Hepatic stellate cell (primary cell): ENCODE measurements at regions not wholly inside any gene's neighbourhood (a gene's known extent, or its start where the extent isn't known, plus 50 kb on each side); places are given as distances from the start of the nearest gene placed in this dataset.

Experiments used
- DNase-seq: peaks from one replicate; pipeline ENCODE4 v3.0.0; 2011; ENCODE audit warnings: low spot score

DNA sequence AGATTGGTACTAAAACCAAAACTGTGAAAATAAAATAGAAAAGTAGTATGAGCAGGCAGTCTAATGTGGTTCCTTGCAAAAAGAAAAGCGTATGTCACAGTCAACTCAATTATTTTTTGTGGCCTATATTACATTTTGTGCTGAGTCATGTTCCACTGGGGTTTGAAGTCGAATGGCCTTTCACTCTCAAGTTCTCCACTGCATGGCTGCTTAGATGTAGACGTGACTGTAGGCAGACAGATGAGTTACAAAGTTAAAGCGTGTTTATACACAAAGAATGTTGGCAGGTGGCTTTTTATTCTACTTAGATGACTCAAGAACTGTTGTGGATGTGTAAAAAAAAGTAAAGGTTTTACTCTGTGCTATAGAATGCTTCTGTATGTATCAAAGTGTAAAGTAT is 133.9 kb downstream of the SLITRK6 start:
- DNase-seq: no peak

DNA sequence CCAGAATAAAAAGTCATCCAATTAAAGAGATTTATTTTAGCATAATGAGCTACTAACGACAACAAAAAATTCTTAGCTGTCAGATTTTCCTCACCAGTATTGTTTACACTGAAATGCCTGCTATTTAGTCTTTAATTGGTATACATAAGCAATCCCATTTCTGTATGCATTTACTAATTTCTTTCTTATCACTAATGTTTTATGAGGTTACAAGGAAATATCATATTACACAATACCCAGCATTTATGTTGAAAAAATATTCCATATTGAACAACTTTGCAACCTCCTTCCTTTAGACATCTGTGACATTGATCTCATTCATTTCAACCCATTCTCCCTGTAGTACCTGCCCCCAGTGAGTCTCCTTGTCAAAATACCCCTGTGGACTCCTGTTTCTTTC is 135.4 kb downstream of the SLITRK6 start:
- DNase-seq: no peak

DNA sequence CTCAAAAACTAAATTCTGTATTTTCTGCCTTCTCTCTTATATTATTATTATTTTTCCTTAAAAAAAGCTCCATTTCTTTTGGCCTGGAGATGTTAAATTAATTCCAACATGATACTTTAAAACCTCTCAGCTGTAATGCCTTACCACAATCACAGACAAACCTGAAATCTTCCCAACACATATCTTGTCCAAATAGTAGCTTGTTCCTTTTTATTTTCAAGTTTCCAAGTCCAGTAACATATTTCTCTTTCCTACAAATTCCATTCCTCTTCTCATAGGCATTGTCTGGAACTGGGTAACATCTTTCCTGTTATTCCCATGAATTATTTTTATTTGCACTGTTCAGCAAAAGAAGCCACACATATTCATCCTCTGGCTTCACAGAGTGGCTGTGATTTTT is 137.0 kb downstream of the SLITRK6 start:
- DNase-seq: no peak

DNA sequence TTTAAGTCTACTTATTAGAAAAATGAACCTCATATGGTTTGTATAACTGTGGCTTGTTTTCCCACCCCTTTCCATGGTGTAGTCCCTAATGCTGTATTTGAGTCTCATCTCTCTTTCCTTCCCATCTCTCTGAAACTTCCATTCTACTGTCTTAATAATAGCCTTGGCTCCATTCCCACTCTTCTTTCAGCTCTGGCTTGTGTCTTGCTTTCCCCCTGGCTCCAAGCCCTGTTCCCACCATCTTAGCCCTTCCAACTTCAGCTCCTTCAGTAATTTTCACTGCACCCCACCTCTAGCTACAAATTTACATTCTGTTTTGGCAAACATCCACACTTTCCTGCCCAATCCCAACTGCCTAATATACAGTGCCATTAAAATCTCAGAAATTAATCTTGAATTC is 137.5 kb downstream of the SLITRK6 start:
- no peak for DNase-seq

DNA sequence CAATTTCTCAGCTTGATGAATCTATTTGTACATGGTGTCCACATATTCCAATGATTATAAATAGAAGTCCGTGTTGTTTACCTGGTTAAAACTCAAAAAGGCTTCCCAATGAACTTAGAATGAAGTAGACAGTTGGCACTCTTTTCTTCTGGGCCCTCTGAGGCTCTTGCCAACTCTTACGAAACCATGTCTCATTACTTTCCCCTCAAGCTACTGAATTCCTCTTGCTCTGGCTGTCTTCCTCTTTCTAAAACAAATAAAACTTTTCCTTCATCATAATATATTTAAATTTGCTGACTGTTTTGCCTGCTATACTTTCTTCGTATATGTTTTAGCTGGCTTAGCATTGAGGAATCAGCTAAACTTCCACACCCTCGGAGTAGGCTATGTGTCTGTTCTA is 139.7 kb downstream of the SLITRK6 start:
- no peak for DNase-seq

DNA sequence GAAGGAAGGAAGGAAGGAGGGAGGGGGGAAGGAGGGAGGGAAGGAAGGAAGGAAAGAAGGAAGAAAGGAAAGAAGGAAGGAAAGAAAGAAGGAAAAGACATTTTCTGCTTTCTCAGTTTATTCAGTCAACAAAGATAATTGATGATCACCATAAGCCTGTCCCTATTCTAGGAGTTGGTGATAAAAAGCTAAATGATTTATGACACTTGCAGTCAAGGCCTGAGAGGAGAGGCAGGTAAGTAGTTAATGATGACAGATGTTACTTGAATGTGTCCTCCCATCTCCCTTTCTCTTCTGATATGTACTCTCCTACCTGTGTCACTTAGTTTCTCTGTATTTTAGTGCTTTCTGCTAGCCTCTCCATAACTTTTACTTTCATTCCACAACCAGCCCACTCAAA is 141.3 kb downstream of the SLITRK6 start:
- DNase-seq: no peak

DNA sequence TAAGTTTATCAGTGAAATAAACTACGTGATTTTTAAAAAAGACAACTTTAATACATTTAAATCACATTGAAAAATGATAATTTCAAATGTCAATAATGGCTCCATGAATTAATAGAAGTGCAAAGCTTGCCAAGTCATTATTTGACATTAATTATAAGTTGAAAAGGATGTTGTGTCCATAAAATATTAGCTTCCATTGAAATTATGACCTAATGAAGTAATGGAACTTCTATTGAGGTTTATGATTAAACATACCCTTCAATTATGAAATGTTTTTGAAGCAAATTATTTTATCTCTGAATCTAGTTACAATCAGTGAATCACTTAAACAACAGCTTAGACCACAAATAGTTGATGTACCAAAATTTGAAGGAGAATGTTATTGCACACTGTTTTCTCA is 144.2 kb downstream of the SLITRK6 start:
- DNase-seq: no peak

DNA sequence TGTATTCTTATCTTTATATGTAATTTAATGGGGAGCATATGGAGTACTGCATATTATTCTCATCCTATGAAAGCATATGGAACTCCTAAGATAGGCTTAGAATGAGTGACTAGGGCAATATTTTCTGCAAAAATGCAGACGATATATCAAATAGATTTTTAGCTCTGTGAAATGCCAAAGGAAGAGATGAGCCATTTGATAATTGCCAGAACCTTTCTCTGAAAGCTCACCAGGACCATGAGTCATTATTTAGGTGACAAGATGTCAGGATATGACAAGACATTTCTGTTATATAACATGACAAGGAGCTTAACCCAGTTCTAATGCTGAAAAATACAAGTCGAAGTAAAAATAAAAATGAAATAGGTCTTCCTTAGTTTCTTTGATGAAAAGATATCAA is 145.0 kb downstream of the SLITRK6 start:
- no peak for DNase-seq

DNA sequence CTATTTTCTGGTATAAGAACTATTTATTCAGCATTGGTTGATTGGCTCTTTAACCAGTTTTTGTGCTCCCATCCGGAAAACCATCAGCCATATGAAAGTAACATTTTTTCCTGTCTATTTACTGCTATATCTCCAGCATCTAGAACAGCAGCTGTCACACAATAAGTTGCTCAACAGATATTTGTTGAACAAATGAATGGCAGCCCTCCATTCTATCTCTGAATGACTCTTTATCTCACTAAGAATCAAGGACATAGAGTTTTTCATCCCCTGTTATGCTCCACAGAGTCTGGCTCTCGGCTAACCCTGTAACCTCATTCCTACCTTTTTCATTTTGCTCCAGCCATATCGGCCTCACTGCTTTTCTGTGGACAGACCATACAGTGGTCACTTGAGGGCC is 145.5 kb downstream of the SLITRK6 start:
- DNase-seq: no peak

DNA sequence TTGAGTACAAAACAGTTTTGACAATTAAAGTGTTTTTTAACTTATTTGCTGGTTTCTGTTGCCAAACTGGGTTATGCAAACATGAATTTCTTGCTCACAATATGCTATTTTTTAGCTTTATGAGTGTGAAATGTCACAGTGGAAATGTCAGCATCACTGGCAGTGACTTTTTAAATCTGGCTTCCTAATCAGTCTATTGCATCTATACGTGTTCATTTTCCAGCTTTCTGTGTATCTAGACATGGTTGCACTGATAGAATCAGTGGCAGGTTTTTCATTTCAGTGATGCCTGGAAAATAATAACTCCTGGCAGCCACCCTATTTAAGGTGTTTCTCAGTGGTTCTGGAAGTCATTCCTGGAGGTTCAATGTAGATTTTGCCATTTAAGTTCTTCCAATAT is 146.7 kb downstream of the SLITRK6 start:
- DNase-seq: no peak

DNA sequence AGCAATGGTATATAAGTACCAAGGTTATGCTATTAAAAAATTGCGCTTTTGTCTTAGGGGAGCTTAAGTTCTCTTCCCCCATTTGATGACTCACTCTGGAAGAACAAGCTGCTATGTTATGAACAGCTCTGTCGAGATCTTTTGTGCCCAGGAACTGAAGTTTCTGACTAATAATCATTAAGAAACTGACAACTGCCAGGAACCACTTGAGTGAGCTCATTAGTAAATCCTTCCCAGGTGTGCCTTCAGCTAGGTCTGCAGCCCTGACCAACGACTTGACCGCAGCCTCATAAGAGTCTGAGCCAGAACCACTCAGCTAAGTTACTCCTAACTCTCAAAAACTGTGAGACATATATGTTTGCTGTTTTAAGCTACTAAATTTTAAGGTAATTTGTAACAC is 147.8 kb downstream of the SLITRK6 start:
- DNase-seq: no peak

DNA sequence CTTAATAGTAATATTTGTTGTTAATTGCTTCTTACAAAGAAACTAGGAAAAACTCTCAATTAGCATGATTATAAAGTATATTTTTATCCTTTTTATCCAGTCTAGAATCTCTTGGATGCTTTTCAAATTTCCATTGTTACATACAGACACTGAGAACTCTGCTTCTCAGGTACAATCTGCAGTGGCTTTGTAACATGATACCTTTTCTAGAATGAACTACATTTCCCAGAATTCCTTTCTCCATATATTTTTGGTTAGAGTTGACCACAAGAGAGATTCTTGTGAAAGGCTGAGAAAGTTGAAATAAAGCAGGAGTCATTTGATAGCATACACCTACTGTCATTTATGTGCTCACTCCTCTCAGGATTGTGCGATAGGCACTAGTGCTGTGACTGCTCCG is 148.6 kb downstream of the SLITRK6 start:
- DNase-seq: no peak

DNA sequence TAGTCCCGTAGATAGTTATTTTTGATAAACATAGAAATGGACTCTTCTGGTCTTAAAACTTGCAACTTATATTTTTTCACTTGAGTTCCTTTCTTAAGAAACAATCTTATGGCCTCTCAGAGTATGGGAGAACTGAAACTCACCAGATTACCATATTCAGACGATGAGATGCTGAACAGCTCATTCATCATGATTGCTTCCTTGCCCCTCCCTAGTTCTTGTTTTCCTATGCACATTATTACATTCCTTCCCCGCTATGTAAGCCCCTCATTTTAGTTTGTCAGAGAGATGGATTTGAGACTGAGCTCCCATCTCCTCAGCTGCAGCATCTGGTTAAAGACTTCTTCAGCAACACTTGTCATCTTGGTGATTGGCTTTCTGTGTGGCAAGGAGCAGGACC is 158.5 kb downstream of the SLITRK6 start:
- peak; percentile 3 for DNase-seq

DNA sequence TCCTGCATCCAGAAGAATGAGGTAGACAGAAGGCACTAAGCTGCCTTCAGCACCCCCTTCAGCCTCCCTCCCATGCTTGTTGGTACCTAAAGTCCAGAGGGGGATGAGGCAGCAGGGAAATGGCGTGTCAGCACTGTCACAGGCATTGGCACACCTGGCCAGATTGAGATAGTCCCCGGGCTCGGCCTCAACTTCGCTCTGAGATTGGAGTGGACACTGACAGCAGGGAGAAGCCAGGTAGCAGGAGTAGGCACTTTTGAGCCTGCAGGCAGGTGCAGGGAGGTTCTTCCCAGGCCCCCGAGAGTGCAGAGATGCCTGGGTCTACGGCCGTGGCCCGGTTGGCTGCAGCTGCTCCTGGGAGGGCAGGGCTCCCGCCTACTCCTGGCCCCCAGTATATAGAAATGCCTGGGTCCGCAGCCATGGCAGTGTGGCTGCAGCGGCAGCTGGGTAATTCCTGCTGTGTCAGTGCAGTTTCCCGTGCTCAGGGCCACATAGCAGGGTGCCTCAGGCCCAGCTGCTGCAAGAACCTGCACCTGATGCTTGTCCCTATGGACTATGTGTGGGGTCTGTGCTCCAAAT is 160.3 kb downstream of the SLITRK6 start:
- no peak for DNase-seq

DNA sequence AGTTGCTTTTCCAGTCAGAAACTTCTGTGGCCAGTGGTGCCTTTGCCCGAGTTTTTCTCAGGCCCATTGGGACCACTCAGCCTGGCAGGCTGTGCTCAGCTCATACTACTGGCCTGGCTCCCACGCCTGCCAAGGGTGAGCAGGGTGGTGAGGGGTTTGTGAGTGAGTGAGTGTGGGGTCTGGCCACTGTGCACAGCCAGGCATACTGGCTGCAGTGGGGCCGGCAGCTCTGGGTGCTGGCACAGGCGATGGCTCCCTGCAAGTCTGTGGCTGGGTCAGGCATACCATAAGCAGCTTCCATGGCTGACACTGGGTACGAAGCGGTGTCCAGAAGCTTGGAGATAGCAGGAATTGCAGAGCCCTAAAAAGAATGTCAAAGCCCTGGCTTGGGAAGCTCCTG is 161.0 kb downstream of the SLITRK6 start:
- DNase-seq: no peak

DNA sequence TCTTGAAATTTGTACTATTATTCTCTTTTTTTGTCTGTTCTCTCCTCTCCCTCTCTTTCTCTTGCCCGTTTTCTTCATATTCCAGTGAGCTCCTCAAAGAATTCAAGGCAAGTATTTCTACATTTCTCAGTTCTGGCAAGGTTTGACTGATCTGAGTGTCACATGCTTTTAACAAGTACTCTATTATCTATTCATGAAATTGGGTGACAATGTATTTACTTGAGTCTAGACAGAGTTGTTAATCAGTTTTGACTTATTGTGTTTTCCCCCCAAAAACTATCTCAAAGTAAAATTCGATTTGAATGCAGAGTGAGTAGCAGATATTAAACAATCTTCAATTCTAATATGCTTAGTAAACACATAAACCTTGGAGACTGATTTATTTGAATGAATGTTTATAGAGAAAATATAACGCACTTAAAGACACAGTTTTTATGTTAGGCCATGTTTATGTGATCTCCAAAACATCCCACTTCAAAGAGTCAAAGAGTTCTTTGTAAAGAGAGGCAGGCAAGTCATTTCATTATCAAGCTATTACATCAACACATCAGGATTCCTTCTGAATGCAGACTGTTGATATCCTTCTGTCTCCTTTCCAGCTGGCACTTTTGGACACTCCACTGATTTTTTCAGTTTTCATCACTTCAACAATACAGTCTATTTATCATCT is 166.6 kb downstream of the SLITRK6 start:
- no peak for DNase-seq

DNA sequence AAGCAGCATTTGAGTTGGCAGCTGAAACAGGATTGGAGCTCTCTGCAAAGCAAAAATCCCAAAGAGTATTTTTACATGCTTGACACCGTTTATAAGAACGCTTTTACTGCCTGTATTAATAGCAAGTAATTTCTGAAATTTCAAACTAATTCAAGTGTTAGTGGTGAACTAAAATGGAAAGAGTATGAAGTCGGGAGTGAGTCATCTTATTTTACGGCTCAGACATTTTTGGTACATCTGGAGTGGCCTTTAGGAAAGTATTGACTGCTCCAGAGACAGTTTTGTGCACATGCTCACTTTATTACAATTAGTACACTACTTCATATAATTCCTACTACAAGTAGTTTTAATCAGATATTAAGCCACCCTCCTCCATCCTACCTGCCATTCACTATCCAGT is 167.4 kb downstream of the SLITRK6 start:
- DNase-seq: no peak

DNA sequence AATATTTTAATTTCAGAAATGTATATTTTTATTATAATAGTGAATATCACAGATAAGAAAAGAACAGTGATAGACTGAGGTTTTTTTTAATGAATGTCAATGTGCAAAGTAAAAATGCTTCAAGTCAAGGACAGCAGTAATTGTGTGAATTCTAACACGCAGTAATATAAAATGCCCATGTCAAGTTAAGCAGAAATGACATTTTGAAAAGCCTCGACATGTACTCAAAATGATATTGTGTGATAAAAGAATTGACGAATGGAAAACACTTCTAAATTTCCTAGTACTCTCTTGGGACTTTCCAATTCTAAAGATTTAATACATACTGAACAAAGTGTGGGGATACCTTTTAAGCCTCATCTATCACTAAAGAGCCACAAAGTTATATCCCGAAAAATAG is 172.6 kb downstream of the SLITRK6 start:
- DNase-seq: no peak

DNA sequence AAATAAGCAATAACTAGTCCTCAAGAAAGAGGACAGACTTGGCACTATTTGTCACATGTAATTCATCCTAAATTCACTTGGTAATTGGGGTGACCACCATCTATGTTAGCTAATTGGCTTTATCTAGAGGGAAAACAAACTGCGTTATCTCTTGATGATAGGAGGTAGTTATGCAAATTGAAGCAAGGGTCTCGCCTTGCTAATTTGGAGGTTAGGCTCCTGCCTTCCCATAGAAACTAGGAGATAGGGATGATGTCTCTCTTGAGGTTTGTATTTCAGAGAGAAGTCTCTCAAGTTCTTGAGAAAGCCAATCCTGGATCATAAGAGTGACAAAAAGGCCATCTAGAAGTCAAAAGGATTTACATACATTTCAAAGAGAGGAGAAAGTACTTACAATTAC is 179.9 kb downstream of the SLITRK6 start:
- no peak for DNase-seq

DNA sequence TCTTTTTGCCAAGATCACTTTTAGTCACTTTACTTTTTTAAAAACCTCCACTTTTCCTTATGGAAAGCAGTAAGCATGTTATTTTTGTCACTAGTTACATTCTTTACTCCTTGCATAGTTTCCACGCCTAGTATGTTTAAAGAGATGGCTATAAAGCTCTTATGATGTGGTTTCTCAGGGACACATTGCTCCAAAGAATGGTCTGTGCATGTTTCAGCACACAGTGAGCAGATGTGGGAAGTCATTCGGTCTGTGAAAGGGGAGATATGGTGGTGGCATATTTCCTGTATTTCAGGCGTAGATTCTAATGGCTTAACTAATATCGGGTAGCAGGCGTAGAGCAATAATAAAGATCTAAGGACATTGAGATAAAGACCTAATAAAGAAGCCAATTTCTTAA is 180.7 kb downstream of the SLITRK6 start:
- DNase-seq: no peak

DNA sequence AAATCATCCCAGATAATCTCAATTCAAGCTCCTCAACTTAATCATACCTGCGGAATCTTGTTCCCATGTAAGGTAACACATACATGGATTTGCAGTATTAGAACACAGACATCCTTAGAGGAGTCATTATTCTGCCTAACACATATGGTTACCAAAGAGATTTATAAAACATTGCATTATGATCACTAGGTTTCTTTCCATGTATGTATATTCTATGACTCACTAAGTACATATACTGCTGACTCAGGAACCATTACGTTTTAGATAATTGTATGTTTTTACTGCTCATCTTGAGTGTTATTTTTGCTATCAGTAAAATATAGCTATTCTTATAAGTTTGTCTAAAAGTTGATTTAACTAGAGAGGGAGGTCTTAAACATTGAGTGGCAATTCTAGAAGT is 182.9 kb downstream of the SLITRK6 start:
- DNase-seq: no peak

DNA sequence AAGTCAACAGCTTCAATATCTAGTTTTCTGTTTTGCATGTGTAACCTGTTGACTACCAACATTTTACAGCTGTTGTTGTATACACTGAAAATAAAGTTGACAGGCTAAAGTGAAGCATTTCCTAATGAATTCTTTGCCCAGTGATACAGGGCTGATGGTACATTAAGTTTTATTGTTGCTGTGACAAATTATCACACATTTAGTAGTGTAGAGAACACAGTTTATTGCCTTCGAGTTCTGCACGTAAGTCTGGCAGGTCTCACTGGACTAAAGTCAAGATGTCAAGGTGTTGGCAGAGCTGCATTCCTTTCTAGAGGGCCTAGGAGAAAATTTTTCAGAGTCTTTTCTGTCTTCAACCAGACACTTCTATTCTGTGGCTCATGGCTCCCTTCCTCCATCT is 184.2 kb downstream of the SLITRK6 start:
- DNase-seq: no peak

DNA sequence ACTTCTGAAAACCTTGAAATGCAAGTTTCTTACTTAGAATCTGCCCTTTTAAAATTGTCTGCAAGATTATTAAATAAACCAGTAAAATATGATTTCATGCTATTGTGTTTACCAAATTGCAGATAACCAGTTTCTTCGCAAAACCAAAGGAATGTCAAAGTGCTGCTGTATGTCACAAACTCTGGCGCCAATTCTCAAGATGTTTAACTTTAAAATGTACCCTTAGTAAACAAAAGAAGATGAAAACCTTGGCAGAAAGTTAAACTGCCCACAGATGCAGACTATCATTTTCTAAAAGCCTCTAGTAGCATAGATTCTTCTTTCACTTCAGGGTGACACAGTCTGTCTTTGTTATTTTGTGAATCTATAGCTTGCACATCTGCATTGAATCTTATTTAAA is 189.2 kb downstream of the SLITRK6 start:
- DNase-seq: no peak

DNA sequence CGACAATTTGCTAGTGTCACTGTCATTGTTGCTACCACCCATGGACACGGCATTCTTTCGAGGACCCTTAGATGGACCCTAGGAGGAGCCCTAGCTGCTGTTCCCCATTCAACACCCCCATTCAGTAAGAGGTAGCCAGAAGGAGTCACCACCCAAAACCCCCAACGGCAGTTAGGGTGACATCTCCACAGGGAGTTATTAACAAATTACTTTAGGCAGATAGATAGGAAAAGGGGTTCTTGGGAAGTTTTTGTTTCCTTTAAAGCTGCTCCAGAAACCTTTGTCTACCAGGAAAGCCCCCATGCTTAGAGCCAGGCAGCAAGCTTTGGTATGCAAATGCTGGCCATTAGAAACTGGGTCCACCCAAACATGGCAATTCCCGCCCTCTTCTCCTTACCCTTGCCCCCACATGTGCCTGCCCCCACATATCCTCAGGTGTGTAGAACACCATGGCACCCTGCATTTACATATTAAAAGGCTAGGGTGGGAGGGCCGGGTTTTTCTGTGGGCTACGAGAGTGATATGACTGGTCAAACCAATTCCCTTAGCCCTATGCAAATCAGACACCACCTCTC is 190.9 kb downstream of the SLITRK6 start:
- no peak for DNase-seq
